IPS-20b (cell line): ENCODE measurements at regions not wholly inside any gene's neighbourhood (a gene's known extent, or its start where the extent isn't known, plus 50 kb on each side); places are given as distances from the start of the nearest gene placed in this dataset.
"Not testable (repeated sequence)": the region's sequence is repeated elsewhere in the genome, so short reads cannot be mapped to it uniquely, and the experiment has no call there.

Source experiments
- H3K27ac ChIP-seq: one replicate; pipeline ENCODE4 v1.5.1; 2013; ENCODE audit warnings: low read length
- H3K27me3 ChIP-seq: 2 replicates; pipeline ENCODE4 v1.6.1; 2013; ENCODE audit warnings: mild to moderate bottlenecking, low read length, inconsistent platforms; ENCODE audit not compliant: insufficient read depth
- H3K36me3 ChIP-seq: 2 replicates; pipeline ENCODE4 v1.6.1; 2013; ENCODE audit warnings: low read depth, mild to moderate bottlenecking, inconsistent platforms, low read length, moderate library complexity; ENCODE audit not compliant: insufficient read depth
- H3K4me1 ChIP-seq: 2 replicates; pipeline ENCODE4 v1.6.1; 2013; ENCODE audit warnings: mild to moderate bottlenecking, control low read depth, inconsistent platforms, low read length, moderate library complexity; ENCODE audit not compliant: insufficient read depth
- H3K4me3 ChIP-seq: 2 replicates; pipeline ENCODE4 v1.5.1; 2013; ENCODE audit warnings: mild to moderate bottlenecking, low read length, inconsistent platforms
- H3K9ac ChIP-seq: 2 replicates; pipeline ENCODE4 v1.6.1; 2013; ENCODE audit warnings: low read depth, mild to moderate bottlenecking, inconsistent platforms, low read length, moderate library complexity
- H3K9me3 ChIP-seq: 2 replicates; pipeline ENCODE4 v1.6.1; 2013; ENCODE audit warnings: mild to moderate bottlenecking, low read depth, low read length, inconsistent platforms; ENCODE audit not compliant: insufficient read depth

DNA sequence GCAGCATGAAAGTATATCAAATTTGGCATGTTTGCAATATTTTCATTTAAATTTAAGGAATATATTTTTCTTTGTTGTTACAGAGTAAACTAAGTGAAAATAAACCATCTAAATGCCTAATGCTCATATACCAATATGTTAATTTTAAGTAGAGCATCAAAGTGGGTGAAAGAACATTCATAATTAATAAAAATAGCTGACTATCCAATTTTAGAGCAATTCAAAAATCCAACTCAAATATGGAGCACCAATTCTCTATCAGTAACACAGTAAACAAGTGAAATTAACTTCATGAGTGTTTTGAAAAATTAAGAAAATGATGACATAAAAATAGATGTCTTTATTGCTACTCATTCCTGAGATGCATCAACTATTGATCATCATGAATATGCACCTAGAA lies 893.0 kb downstream of the DSC3 start:
- Histone ChIP-seq H3K27me3 (no peaks in the 10 kb centered on the region), H3K9ac (no peak overlapping the region), H3K9me3 (no peaks in the 10 kb centered on the region), H3K36me3 (no peaks in the 10 kb centered on the region), H3K27ac (no peak overlapping the region), H3K4me1 (no peaks in the 10 kb centered on the region), H3K4me3 (no peak overlapping the region)

DNA sequence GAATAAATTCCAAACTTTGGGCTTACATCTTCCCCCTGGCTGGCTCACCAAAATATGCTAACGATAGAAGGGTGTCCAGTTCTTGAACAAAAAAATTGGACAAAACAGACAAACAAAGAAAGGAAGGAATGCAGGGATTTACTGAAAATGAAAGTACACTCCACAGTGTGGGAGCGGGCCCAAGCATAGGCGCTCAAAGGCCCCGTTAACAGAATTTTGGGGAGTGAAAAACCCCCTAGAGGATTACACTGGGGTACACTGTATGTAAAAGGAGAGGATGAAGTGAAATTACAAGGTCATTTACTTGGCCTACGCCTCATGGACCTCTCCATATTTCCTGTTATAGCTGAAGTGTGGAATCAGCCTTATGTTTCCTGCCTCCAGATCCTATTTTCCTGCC lies 899.7 kb downstream of the DSC3 start:
- peaks cover 26% of the 10 kb centered on the region for H3K9me3 ChIP-seq
- no peaks in the 10 kb centered on the region for H3K27me3 ChIP-seq
- no peak overlapping the region for H3K27ac ChIP-seq
- no peak overlapping the region for H3K4me3 ChIP-seq
- H3K9ac ChIP-seq, result no peak overlapping the region
- H3K36me3 ChIP-seq, result no peaks in the 10 kb centered on the region
- no peaks in the 10 kb centered on the region; the same call in 1 of the 2 replicates for H3K4me1 ChIP-seq

DNA sequence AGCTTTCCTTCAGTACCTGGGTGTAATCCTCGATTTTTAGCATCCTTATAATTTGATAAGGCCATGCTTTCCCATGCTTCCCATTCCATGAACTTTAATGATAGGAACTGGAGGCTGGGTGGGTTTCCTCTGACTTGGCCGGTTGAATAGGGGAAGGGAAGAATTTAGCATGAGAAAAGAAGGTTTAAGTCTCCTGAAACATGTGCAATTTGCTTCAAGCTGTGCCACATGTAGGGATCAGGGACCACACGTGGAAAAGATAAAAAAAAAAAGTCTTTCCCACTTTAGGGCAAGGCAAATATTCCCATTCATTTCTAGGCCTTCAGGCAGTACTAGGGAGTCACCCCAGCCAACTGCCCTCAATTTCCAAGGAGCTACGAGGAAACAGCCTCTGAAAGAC lies 900.3 kb downstream of the DSC3 start:
- H3K9me3 ChIP-seq, result peaks cover 26% of the 10 kb centered on the region

DNA sequence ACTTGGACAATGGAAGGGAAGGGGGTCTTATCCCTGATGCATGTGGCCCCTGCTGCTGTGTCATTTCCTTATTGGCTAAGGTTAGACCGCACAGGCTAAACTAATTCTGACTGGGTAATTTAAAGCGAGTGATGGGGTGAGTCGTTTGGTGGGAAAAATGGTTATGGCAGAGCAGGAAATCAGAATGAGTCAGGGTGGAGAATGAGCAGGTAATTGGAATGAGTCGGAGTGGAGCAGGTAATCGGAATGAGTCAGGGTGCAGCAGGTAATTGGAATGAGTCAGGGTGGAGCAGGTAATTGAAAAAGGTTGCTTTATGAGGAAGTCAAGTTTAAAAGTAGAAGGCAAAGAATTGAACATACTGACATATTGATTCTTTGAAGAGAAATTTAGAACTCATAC lies 901.0 kb downstream of the DSC3 start:
- peaks cover 26% of the 10 kb centered on the region for H3K9me3 ChIP-seq
- not testable (repeated sequence) for H3K4me1 ChIP-seq, H3K36me3 ChIP-seq, H3K27ac ChIP-seq, H3K9ac ChIP-seq, H3K27me3 ChIP-seq, H3K4me3 ChIP-seq

More for the DNA sequence above, 900.3 kb downstream of the DSC3 start:
- Histone ChIP-seq H3K27me3 (no peaks in the 10 kb centered on the region), H3K4me3 (no peak overlapping the region), H3K9ac (no peak overlapping the region), H3K27ac (no peak overlapping the region), H3K4me1 (no peaks in the 10 kb centered on the region; the same call in 1 of the 2 replicates), H3K36me3 (no peaks in the 10 kb centered on the region)

DNA sequence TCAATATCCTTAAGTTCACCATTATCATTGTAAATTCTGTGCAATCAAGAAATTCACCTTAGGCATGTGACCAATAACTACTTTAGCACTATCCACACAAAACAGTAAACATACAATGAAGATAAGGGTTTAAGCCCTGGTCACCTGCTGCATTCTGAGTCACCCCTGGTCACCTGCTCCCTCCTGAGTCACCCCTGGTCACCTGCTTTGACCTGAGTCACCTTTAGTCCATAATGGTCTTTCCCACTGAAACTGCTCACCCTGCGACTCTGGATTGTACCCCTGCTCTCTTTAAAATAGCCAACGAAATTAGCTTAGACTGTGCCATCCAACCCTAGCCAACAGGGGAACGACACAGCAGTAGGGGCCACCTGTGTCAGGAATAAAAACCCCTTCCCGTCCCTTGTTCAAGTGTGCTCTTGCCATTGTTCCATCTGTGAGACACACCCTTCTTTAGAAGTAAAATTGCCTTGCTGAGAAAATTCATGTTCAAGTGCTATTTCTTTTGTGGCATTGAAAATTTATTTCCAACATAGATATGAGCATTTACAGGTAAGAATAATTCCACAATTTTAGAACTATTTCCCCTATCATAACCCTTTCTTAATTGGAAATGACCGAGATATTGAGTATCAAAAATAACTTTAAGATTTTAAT lies 902.8 kb downstream of the DSC3 start:
- H3K27me3 ChIP-seq, result no peaks in the 10 kb centered on the region
- no peak overlapping the region for H3K27ac ChIP-seq
- no peaks in the 10 kb centered on the region for H3K36me3 ChIP-seq
- H3K4me1 ChIP-seq, result no peaks in the 10 kb centered on the region; the same call in 1 of the 2 replicates
- H3K9me3 ChIP-seq, result peaks cover 26% of the 10 kb centered on the region
- H3K4me3 ChIP-seq, result no peak overlapping the region
- H3K9ac ChIP-seq, result no peak overlapping the region

DNA sequence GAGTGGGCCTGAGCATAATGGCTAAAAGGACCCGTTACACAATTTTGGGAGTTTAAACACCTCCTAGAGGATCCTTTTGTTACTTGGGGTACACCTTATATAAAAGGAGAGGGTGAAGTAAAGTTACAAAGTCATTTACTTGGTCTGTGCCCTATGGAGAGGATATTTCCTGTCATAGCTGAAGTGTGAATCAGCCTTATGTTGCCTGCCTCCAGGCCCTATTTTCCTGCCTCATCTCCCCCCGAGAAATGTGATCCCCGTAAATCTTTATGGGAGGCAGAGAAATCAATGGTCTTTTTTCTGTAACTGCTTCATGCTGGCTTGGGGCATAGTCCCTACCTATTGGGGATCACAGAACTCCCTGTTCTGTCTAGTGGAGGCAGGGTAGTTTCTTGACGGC lies 906.6 kb downstream of the DSC3 start:
- no peak overlapping the region for H3K4me3 ChIP-seq
- H3K4me1 ChIP-seq, result no peaks in the 10 kb centered on the region
- no peak overlapping the region for H3K27ac ChIP-seq
- H3K27me3 ChIP-seq, result no peaks in the 10 kb centered on the region
- no peak overlapping the region for H3K9ac ChIP-seq
- peaks cover 15% of the 10 kb centered on the region for H3K9me3 ChIP-seq
- no peaks in the 10 kb centered on the region for H3K36me3 ChIP-seq

DNA sequence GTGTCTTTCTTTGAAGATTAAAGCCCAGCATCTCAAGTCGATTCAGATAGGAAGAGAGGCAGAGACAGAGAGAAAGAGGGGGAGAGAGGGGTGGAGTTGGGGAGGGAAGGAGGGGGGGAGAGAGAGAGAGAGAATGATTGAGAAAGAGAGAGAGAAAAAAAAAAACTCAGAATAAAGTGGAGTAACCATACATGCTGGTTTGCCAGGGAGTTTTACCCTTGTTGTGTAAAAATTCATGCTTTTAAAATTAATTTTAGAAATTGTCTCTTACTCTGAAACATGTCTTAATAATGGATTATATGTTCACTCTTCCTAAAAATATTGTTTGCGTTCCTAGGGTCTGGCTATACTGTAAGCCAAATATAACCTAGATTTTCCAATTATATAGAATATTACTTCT lies 908.5 kb downstream of the DSC3 start:
- Histone ChIP-seq H3K9ac (no peak overlapping the region), H3K4me3 (no peak overlapping the region), H3K36me3 (no peaks in the 10 kb centered on the region), H3K4me1 (no peaks in the 10 kb centered on the region), H3K27ac (no peak overlapping the region), H3K9me3 (no peaks in the 10 kb centered on the region), H3K27me3 (no peaks in the 10 kb centered on the region)

DNA sequence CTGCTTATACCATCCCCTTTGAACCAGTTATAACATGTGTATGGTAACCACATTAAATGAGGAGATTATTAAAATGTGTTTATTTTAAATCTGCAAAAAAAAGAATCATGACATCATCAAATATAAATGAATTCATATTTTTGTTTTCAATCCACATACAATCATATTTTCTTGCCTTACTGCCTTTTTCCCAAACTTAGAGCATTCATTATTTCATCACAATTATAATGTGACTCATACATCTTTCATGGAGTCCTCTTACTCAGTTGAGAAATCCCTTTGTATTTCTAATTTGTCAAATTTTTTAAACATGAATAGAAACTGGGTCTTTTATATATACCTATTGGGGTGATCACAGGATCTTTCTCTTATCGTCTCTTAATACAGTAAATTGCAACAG lies 909.6 kb downstream of the DSC3 start:
- no peak overlapping the region for H3K9ac ChIP-seq
- H3K36me3 ChIP-seq, result no peaks in the 10 kb centered on the region
- H3K4me3 ChIP-seq, result no peak overlapping the region
- no peaks in the 10 kb centered on the region for H3K9me3 ChIP-seq
- no peak overlapping the region for H3K27ac ChIP-seq
- no peaks in the 10 kb centered on the region for H3K27me3 ChIP-seq
- H3K4me1 ChIP-seq, result no peaks in the 10 kb centered on the region

DNA sequence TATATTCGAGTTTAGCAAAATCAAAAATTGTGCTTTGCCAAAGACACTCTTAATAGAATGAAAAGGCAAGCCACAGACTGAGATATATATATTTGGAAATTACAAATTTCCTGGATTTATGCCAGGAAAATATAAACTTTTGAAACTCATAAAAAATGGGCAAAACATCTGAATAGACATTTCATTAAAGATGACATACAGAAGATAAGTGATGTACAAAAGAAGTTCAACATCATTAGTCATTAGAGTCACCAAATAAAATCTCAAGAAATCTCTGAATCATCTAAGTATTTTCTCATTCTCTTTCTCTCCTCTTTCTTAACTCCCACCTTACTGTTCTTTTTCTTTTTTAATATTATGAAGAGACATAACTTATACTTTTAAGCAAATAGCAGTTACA lies 921.1 kb downstream of the DSC3 start:
- no peak overlapping the region for H3K4me3 ChIP-seq
- H3K36me3 ChIP-seq, result no peaks in the 10 kb centered on the region
- H3K27ac ChIP-seq, result no peak overlapping the region
- H3K4me1 ChIP-seq, result no peaks in the 10 kb centered on the region
- H3K27me3 ChIP-seq, result no peaks in the 10 kb centered on the region
- no peak overlapping the region for H3K9ac ChIP-seq
- peaks cover 8% of the 10 kb centered on the region; the same call in 1 of the 2 replicates for H3K9me3 ChIP-seq

DNA sequence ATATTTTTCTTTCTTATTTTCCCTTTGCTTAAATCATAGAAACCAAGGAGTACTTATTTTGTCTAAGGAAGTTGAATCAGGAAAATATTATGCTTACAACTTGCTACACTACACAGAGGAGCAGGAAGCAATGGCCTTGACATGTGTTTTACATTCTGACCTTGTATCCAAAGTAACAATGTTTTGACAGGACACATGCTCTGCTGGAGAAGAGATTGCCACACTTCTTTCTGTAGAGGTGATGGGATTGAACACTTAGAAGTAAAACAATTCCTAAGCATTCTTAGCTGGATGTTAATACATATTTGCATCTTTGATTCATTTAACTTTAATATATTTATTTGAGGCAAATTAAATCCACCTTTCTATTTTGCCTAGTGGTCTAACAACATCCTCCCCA lies 929.1 kb downstream of the DSC3 start:
- Histone ChIP-seq H3K4me3 (no peak overlapping the region), H3K4me1 (no peaks in the 10 kb centered on the region), H3K9me3 (no peaks in the 10 kb centered on the region), H3K36me3 (no peaks in the 10 kb centered on the region), H3K27me3 (no peaks in the 10 kb centered on the region), H3K9ac (no peak overlapping the region), H3K27ac (no peak overlapping the region)

DNA sequence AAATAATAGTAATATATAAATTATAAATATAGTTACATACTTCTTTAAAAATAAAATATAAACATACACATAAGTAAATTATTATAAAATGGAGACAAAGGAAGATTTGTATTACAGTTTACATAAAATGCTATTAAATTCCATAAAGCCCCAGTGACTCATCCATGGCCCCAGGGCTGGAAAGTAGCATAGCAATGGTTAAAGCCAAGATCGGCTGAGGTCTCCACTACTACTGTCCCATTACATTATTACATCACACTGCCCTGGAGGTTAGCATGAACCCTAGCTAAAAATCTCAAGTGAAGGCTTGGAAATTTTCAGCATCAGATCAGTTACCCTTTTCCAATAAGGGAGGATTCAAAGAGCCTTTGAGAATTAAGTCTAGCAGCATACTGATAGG lies 936.2 kb downstream of the DSC3 start:
- no peak overlapping the region for H3K27ac ChIP-seq
- H3K27me3 ChIP-seq, result no peaks in the 10 kb centered on the region
- H3K4me3 ChIP-seq, result no peak overlapping the region
- no peaks in the 10 kb centered on the region for H3K9me3 ChIP-seq
- no peak overlapping the region for H3K9ac ChIP-seq
- no peaks in the 10 kb centered on the region for H3K36me3 ChIP-seq
- H3K4me1 ChIP-seq, result no peaks in the 10 kb centered on the region

DNA sequence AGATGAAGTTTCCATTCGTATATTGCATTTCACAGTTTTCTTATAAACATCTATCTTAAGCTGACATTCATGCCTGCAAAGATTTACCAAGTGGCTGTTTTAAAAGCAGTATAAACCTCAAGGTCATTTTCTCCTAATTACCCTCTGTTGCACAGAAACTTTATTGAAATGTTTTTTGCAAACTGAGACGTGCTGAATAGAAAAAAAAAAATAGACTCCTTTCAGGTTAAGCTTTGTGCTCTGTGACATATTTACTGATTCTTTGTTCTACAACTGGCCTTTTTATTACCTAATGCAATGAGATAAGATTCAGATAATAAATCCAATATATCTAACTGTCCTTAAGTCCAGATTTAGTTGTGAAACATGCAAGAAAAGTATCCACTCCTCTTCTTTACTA lies 938.7 kb downstream of the DSC3 start:
- Histone ChIP-seq H3K9me3 (no peaks in the 10 kb centered on the region), H3K9ac (no peak overlapping the region), H3K27ac (no peak overlapping the region), H3K27me3 (no peaks in the 10 kb centered on the region), H3K36me3 (no peaks in the 10 kb centered on the region), H3K4me1 (no peaks in the 10 kb centered on the region), H3K4me3 (no peak overlapping the region)
